HG02852 (cell line): ENCODE measurements at regions not wholly inside any gene's neighbourhood (a gene's known extent, or its start where the extent isn't known, plus 50 kb on each side); places are given as distances from the start of the nearest gene placed in this dataset.
"Not testable (repeated sequence)": the region's sequence is repeated elsewhere in the genome, so short reads cannot be mapped to it uniquely, and the experiment has no call there.

Experiments used
- ATAC-seq: cut with Tn5 transposase; IDR thresholded peaks from one replicate; pipeline ENCODE4 v1.9.1; 2021; ENCODE audit warnings: mild to moderate bottlenecking, moderate library complexity; ENCODE audit not compliant: unreplicated experiment

DNA sequence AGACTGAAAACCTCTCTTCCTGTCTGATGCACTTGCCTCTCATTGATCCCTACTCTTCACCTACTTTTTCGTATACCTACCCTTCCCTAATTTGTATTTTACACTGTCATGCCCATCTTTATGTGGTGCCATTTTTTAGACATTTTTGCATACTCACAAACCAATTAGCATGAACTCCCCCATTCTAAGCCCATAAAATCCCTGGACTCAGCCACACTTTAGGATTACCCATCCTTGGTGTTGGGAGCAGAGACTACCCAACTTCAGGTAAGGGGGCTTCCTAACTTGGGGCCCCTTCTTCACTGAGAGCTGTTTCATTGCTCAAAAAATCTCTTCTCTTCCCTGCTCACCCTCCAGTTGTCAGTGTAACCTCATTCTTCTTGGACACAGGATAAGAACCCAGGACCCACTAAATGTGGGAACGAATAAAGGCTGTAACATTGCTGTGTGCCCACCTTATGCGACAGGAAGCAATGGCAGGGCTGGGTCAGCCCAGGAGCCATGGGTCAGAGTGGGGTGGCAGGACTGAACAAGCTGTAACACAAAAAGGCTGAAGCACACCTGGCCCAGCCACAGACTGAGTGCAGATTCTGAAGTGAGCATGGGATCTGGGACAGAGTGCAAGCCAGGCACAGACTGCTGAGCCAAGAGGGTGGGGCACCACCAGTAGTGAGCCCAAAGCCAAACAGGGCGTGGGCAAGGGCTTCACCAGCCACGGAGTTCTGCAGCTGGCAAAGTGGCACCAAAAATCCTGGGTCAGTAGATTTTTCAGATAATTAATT is 789.1 kb upstream of the HS3ST5 start:
- ATAC-seq: no peak

DNA sequence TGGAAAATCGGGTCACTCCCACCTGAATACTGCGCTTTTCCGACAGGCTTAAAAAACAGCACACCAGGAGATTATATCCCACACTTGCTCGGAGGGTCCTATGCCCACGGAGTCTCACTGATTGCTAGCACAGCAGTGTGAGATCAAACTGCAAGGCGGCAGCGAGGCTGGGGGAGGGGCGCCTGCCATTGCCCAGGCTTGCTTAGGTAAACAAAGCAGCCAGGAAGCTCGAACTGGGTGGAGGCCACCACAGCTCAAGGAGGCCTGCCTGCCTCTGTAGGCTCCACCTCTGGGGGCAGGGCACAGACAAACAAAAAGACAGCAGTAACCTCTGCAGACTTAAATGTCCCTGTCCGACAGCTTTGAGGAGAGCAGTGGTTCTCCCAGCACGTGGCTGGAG is 778.7 kb upstream of the HS3ST5 start:
- ATAC-seq: not testable (repeated sequence)

DNA sequence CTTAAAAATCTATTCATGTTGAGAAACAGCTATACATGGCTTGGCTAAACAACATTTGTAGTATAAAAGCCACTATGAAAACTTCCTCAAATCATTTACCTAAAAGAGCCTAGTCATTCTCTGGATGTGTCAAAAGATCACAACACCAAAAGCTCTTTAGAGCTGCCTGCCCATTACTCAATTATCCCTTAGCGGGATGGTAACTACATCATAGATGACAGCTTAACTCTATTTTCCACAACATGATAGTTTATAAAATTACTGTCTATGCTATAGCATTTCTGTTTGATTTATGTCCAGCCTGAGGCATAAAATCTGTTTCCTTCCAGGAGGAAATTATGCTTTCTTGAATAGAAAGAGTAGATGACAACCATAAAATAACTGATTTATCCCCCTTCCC is 777.6 kb upstream of the HS3ST5 start:
- no peak for ATAC-seq

DNA sequence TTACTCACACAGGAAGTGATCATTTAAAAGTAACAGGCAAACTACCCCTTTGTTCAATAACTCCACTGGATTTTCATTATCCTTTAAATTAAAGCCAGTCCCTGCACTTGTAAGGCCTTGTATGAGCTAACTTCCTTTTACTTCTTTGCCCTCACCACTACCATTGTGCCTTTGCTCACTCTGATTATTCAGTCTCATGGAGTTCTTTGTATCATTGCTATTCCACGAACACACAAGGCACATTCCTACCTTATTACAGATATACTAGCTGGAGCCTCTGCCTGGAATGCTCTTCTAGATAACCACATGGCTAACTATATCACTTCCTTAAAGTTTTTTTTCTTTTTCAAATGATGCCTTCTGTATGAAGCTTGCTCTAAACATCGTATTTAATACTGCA is 748.6 kb upstream of the HS3ST5 start:
- no peak for ATAC-seq

DNA sequence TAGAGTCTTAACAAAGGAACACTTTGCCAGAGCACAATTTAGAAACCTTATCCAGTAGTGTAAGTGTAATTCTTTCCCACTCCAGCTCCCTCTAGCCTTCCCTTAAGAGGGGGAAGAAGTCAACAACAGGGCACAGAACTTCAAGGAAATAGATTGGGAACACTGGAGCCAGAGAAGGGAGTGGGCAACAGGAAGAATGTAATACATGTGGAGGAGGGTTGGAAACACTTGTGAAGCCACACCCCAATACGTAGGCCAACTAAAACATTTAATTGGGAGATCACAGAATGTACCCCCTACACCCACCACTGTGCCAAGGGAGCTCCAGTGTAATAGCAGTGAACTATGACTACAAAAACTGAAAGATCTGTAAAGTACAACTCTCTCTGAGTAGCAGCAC is 735.7 kb upstream of the HS3ST5 start:
- no peak for ATAC-seq

- no peak for ATAC-seq
Measured at GRCh38 chr6:115071962-115072361, 729.1 kb upstream of the HS3ST5 start.

GRCh38 chr6:115067690-115068447 is 725.0 kb upstream of the HS3ST5 start:
- no peak for ATAC-seq

DNA sequence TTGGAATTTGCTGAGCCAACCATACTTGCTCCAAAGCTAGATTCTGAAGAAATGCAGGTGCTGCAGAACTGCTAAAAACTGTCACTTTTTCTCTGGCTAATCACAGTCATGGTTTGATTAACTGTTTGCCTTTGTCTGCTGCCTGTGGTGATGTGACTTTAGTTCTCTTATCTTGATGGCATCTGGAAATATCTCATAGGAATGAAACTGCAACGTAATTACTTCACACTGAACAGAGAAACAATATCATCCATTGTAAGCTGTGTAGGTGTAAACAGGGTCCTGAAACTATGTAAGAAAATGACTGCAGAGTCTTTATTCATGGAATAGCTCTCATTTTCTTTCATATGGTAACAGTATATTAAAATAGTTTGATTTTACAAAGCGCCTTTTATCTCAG is 721.9 kb upstream of the HS3ST5 start:
- no peak for ATAC-seq

- ATAC-seq: no peak
Measured at GRCh38 chr6:115060581-115060980, 717.8 kb upstream of the HS3ST5 start.

DNA sequence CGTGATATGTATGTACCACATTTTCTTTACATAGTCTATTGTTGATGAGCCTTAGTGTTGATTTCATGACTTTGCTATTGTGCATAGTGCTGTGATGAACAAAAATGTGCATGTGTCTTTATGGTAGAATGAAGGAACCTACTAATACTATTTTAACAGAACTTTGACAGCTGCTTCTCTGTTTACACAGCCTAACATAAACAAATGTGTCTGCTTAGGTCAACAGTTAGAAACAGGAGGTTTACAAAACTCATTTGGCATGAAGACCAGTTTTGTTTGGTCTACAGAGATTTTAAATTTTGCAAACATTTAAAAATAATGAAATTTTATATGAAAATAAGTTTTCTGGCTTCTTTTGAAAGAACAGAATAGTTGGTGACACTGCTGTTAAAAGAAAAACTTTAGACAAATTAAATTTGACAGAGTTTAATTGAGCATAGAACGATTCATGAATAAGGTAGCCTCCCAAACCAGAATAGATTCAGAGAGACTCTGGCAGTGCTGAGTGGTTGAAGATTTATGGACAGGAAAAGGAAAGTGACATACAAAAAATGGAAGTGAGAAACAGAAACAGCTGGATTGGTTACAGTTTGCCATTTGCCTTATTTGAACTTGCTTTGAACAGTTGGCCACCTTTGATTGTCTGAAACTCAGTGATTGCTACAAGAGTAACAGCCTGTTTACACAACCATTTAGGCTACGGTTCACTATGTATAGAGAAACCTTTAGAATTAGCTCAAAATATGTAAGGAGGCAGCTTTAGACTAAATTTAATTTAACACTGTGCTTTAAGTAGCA is 715.8 kb upstream of the HS3ST5 start:
- peak; percentile 61 for ATAC-seq

GRCh38 chr6:115055579-115055978 is 712.8 kb upstream of the HS3ST5 start:
- ATAC-seq: no peak

DNA sequence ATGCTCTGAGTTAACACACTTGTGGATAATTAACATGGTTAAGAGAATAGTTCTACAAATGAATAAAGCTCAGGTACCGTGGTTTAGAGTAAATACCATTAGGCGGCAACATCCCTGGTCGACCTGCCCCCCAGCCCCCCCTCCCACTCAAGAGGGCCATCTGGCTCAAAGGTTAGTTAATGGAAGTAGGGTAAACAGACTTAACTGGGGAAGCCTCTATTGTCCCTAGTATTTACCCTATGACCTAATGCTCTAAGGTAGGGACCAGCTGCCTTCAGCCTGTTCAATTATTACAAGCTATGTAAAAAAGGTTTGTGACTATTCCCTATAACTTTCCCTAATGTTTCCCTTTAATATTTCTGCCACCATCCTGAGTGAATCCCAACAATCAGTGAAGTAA is 711.4 kb upstream of the HS3ST5 start:
- not testable (repeated sequence) for ATAC-seq

- no peak for ATAC-seq
Measured at GRCh38 chr6:115053169-115053860, 710.5 kb upstream of the HS3ST5 start.

- ATAC-seq: no peak
Measured at GRCh38 chr6:115016593-115016992, 673.8 kb upstream of the HS3ST5 start.

DNA sequence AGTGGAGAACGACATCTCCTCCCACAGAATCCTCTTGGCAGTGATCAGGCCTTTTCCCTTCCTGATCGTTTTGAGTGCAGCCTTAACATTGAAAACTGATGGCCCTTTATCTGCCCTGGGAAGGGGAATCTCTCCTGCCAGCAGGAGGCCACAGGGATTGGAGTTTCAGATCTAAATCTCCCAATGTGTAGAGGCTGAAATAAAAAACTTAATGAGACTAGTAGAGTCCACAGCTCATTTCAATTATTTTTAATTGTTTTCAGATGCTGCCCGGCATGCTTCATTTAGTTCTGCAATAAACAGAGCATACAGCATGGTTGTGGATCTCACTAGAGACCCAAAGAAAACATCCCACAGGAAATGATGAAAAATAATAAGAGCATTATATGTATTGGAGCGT is 662.2 kb upstream of the HS3ST5 start:
- ATAC-seq: no peak

DNA sequence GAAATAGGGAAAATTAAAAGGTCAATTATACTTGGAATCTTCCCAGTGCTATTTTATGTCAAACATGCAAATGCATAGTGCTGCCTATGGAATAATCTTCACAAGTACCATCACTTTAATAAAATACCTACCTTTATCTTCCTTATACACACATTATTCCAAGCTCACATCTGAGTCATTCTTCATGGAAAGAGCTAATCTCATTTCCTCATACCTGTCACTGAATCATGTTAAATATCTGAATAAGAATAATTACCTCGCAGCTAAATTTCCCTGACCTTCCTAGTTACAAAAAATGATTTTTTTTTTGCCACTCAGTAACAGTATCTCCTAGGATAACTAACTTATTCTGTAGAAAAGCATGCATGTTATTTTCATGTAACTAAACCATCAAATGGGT is 661.4 kb upstream of the HS3ST5 start:
- no peak for ATAC-seq

- peak; percentile 38 for ATAC-seq
Measured at GRCh38 chr6:115001731-115002350, 659.0 kb upstream of the HS3ST5 start.

DNA sequence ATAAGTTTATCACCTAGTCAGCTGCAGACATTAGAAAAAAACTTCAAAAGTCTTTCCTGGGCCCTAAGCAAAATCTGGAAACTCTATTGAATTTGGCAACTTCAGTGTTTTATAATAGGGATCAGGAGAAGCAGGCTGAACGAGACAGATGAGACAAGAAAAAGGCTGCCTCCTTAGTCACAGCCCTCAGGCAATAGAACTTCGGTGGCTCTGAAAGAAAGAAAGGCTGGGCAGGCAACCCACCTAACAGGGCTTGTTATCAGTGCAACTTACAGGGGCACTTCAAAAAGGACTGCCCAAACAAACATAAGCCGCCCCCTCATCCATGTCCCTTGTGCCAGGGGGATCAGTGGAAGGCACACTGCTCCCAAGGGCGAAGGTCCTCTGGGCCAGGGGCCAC is 657.9 kb upstream of the HS3ST5 start:
- ATAC-seq: no peak

GRCh38 chr6:114998492-114998891 is 655.7 kb upstream of the HS3ST5 start:
- no peak for ATAC-seq

- peak; percentile 64 for ATAC-seq
Measured at GRCh38 chr6:114997813-114998292, 655.0 kb upstream of the HS3ST5 start.
